CD4-positive, CD25-positive, alpha-beta regulatory T cell (primary cell): ENCODE measurements at regions not wholly inside any gene's neighbourhood (a gene's known extent, or its start where the extent isn't known, plus 50 kb on each side); places are given as distances from the start of the nearest gene placed in this dataset.

ENCODE experiments used
- ATAC-seq, 2 donors: fragments of 150-1000 bp; cut with Tn5 transposase; one replicate each; pipeline ENCODE4 v1.10.0; 2021; ENCODE audit warnings: low read depth in 2 of 2, moderate number of reproducible peaks in 2 of 2, moderate library complexity in 1 of 2
- DNase-seq, 3 donors: peaks; one replicate each; pipeline versions ENCODE4 v3.0.0 to v3.0.0-alpha.2; 2012 to 2022; ENCODE audit warnings: mixed read lengths in 1 of 3
- H3K27ac ChIP-seq: one replicate; pipeline ENCODE4 v1.7.0; 2013; ENCODE audit warnings: mild to moderate bottlenecking, low read length; ENCODE audit not compliant: insufficient read depth, poor library complexity, severe bottlenecking
- H3K27me3 ChIP-seq: one replicate; pipeline ENCODE4 v1.7.0; 2013; ENCODE audit warnings: low read length; ENCODE audit not compliant: control insufficient read depth, insufficient read depth
- H3K36me3 ChIP-seq: one replicate; pipeline ENCODE4 v1.7.0; 2013; ENCODE audit warnings: mild to moderate bottlenecking, low read length, moderate library complexity; ENCODE audit not compliant: control insufficient read depth, insufficient read depth
- H3K4me1 ChIP-seq: 2 replicates; pipeline ENCODE4 v1.7.0; 2013; ENCODE audit warnings: mild to moderate bottlenecking, low read length; ENCODE audit not compliant: insufficient read depth, control insufficient read depth, poor library complexity, severe bottlenecking
- H3K4me3 ChIP-seq: one replicate; pipeline ENCODE4 v1.7.0; 2013; ENCODE audit warnings: low read depth, mild to moderate bottlenecking, low read length, moderate library complexity
- H3K9me3 ChIP-seq, 2 experiments: 1 replicate in 1 of 2; 2 replicates in 1 of 2; pipeline ENCODE4 v1.7.0; 2013; ENCODE audit warnings: low read length in 2 of 2, mild to moderate bottlenecking in 1 of 2, moderate library complexity in 1 of 2; ENCODE audit not compliant: control insufficient read depth in 2 of 2
- H3K27ac Mint-ChIP-seq, 3 donors: one replicate each; pipeline ENCODE4 v1.8.0; 2020 to 2022; ENCODE audit warnings: mild to moderate bottlenecking in 3 of 3, mixed read lengths in 3 of 3, moderate library complexity in 2 of 3
- H3K27me3 Mint-ChIP-seq: one replicate; pipeline ENCODE4 v1.8.0; 2022; ENCODE audit warnings: mild to moderate bottlenecking, mixed read lengths
- H3K36me3 Mint-ChIP-seq: one replicate; pipeline ENCODE4 v1.8.0; 2020; ENCODE audit warnings: mixed read lengths
- H3K4me1 Mint-ChIP-seq, 4 donors: one replicate each; pipeline ENCODE4 v1.8.0; 2020 to 2022; ENCODE audit warnings: mixed read lengths in 4 of 4, mild to moderate bottlenecking in 1 of 4
- H3K4me3 Mint-ChIP-seq, 4 donors: one replicate each; pipeline ENCODE4 v1.8.0; 2020 to 2022; ENCODE audit warnings: mild to moderate bottlenecking in 4 of 4, mixed read lengths in 4 of 4, moderate library complexity in 3 of 4
- H3K9me3 Mint-ChIP-seq, 7 donors: one replicate each; pipeline ENCODE4 v1.8.0; 2020 to 2022; ENCODE audit warnings: mixed read lengths in 7 of 7, mild to moderate bottlenecking in 3 of 7, moderate library complexity in 2 of 7

GRCh38 chr2:122905431-122905830 is 1119.7 kb upstream of the CNTNAP5 start:
- H3K27ac ChIP-seq: no peak overlapping the region
- Mint-ChIP-seq H3K27me3 (no peaks in the 10 kb centered on the region), H3K4me1 (no peaks in the 10 kb centered on the region), H3K27ac (no peak overlapping the region), H3K4me3 (no peak overlapping the region), H3K9me3 (peaks cover 0 to 8% (median 7%) of the 10 kb centered on the region in 7 donors), H3K36me3 (no peaks in the 10 kb centered on the region)
- H3K4me3 ChIP-seq: no peak overlapping the region
- DNase-seq (no peak), ATAC-seq (no peak)
- no peaks in the 10 kb centered on the region for H3K4me1 ChIP-seq
- no peaks in the 10 kb centered on the region for H3K9me3 ChIP-seq
- H3K36me3 ChIP-seq: no peaks in the 10 kb centered on the region
- no peaks in the 10 kb centered on the region for H3K27me3 ChIP-seq

- no peak overlapping the region for H3K27ac ChIP-seq
- H3K27ac Mint-ChIP-seq: no peak overlapping the region
- DNase-seq (no peak), ATAC-seq (no peak)
- H3K4me1 Mint-ChIP-seq: no peaks in the 10 kb centered on the region
- H3K4me3 ChIP-seq: no peak overlapping the region
- no peaks in the 10 kb centered on the region for H3K27me3 ChIP-seq
- no peaks in the 10 kb centered on the region for H3K4me1 ChIP-seq
- H3K36me3 Mint-ChIP-seq: no peaks in the 10 kb centered on the region
- H3K9me3 ChIP-seq: no peaks in the 10 kb centered on the region
- H3K9me3 Mint-ChIP-seq: peaks cover 0 to 15% (median 8%) of the 10 kb centered on the region in 7 donors
- no peaks in the 10 kb centered on the region for H3K27me3 Mint-ChIP-seq
- H3K36me3 ChIP-seq: no peaks in the 10 kb centered on the region
- no peak overlapping the region for H3K4me3 Mint-ChIP-seq
Observed at GRCh38 chr2:122908159-122908558, 1116.9 kb upstream of the CNTNAP5 start.

GRCh38 chr2:122927197-122927596 is 1097.9 kb upstream of the CNTNAP5 start:
- H3K27ac ChIP-seq: no peak overlapping the region
- no peak for DNase-seq
- no peaks in the 10 kb centered on the region for H3K4me1 ChIP-seq
- Mint-ChIP-seq H3K9me3 (peaks cover 0 to 28% (median 9%) of the 10 kb centered on the region in 7 donors), H3K4me3 (no peak overlapping the region), H3K27ac (no peak overlapping the region), H3K4me1 (no peaks in the 10 kb centered on the region), H3K27me3 (no peaks in the 10 kb centered on the region), H3K36me3 (no peaks in the 10 kb centered on the region)
- H3K36me3 ChIP-seq: no peaks in the 10 kb centered on the region
- ATAC-seq: no peak
- H3K4me3 ChIP-seq: no peak overlapping the region
- peaks cover 17 to 20% of the 10 kb centered on the region in 2 experiments for H3K9me3 ChIP-seq
- H3K27me3 ChIP-seq: no peaks in the 10 kb centered on the region

GRCh38 chr2:122927710-122928557 is 1097.2 kb upstream of the CNTNAP5 start:
- Histone ChIP-seq H3K9me3 (peaks cover 17 to 20% of the 10 kb centered on the region in 2 experiments), H3K4me1 (no peaks in the 10 kb centered on the region), H3K27ac (no peak overlapping the region), H3K4me3 (no peak overlapping the region), H3K36me3 (no peaks in the 10 kb centered on the region), H3K27me3 (no peaks in the 10 kb centered on the region)
- Mint-ChIP-seq H3K4me3 (no peak overlapping the region), H3K27ac (no peak overlapping the region), H3K9me3 (peaks cover 0 to 26% (median 9%) of the 10 kb centered on the region in 7 donors), H3K27me3 (no peaks in the 10 kb centered on the region), H3K36me3 (no peaks in the 10 kb centered on the region), H3K4me1 (no peaks in the 10 kb centered on the region)
- DNase-seq: no peak
- ATAC-seq: no peak

GRCh38 chr2:122929347-122929746 is 1095.7 kb upstream of the CNTNAP5 start:
- no peak overlapping the region for H3K27ac ChIP-seq
- DNase-seq (no peak), ATAC-seq (no peak)
- Mint-ChIP-seq H3K27ac (no peak overlapping the region), H3K27me3 (no peaks in the 10 kb centered on the region), H3K4me1 (no peaks in the 10 kb centered on the region), H3K9me3 (peaks cover 0 to 26% (median 9%) of the 10 kb centered on the region in 7 donors), H3K36me3 (no peaks in the 10 kb centered on the region), H3K4me3 (no peak overlapping the region)
- peaks cover 16 to 18% of the 10 kb centered on the region in 2 experiments for H3K9me3 ChIP-seq
- no peaks in the 10 kb centered on the region for H3K36me3 ChIP-seq
- no peaks in the 10 kb centered on the region for H3K4me1 ChIP-seq
- no peaks in the 10 kb centered on the region for H3K27me3 ChIP-seq
- H3K4me3 ChIP-seq: no peak overlapping the region

- no peak overlapping the region for H3K4me3 Mint-ChIP-seq
- no peaks in the 10 kb centered on the region for H3K4me1 Mint-ChIP-seq
- no peaks in the 10 kb centered on the region for H3K27me3 ChIP-seq
- no peak overlapping the region for H3K27ac ChIP-seq
- no peaks in the 10 kb centered on the region for H3K36me3 Mint-ChIP-seq
- no peak overlapping the region for H3K4me3 ChIP-seq
- DNase-seq: no peak
- no peaks in the 10 kb centered on the region for H3K36me3 ChIP-seq
- H3K4me1 ChIP-seq: no peaks in the 10 kb centered on the region
- H3K27ac Mint-ChIP-seq: no peak overlapping the region
- H3K27me3 Mint-ChIP-seq: no peaks in the 10 kb centered on the region
- peaks cover 0 to 11% (median 3%) of the 10 kb centered on the region in 7 donors for H3K9me3 Mint-ChIP-seq
- H3K9me3 ChIP-seq: peaks cover 0 to 4% of the 10 kb centered on the region in 2 experiments
- ATAC-seq: no peak
Observed at GRCh38 chr2:122935506-122935905, 1089.6 kb upstream of the CNTNAP5 start.

GRCh38 chr2:122939796-122940195 is 1085.3 kb upstream of the CNTNAP5 start:
- peaks cover 0 to 17% (median 1%) of the 10 kb centered on the region in 7 donors for H3K9me3 Mint-ChIP-seq
- H3K36me3 ChIP-seq: no peaks in the 10 kb centered on the region
- no peaks in the 10 kb centered on the region for H3K4me1 ChIP-seq
- H3K36me3 Mint-ChIP-seq: no peaks in the 10 kb centered on the region
- H3K27ac ChIP-seq: no peak overlapping the region
- DNase-seq (no peak), ATAC-seq (no peak)
- H3K4me3 ChIP-seq: no peak overlapping the region
- no peaks in the 10 kb centered on the region for H3K4me1 Mint-ChIP-seq
- no peaks in the 10 kb centered on the region for H3K9me3 ChIP-seq
- H3K4me3 Mint-ChIP-seq: no peak overlapping the region
- no peak overlapping the region for H3K27ac Mint-ChIP-seq
- H3K27me3 Mint-ChIP-seq: no peaks in the 10 kb centered on the region
- no peaks in the 10 kb centered on the region for H3K27me3 ChIP-seq

GRCh38 chr2:122949523-122949922 is 1075.6 kb upstream of the CNTNAP5 start:
- no peak for ATAC-seq
- Histone ChIP-seq H3K36me3 (no peaks in the 10 kb centered on the region), H3K4me3 (no peak overlapping the region), H3K27ac (no peak overlapping the region), H3K4me1 (no peaks in the 10 kb centered on the region), H3K27me3 (no peaks in the 10 kb centered on the region), H3K9me3 (peaks cover 0 to 7% of the 10 kb centered on the region in 2 experiments)
- no peaks in the 10 kb centered on the region for H3K36me3 Mint-ChIP-seq
- DNase-seq: no peak
- H3K4me1 Mint-ChIP-seq: no peaks in the 10 kb centered on the region
- peaks cover 3 to 32% (median 8%) of the 10 kb centered on the region in 7 donors for H3K9me3 Mint-ChIP-seq
- H3K27me3 Mint-ChIP-seq: no peaks in the 10 kb centered on the region
- H3K27ac Mint-ChIP-seq: no peak overlapping the region
- H3K4me3 Mint-ChIP-seq: no peak overlapping the region
